PFSK-1 (cell line): ENCODE measurements at regions not wholly inside any gene's neighbourhood (a gene's known extent, or its start where the extent isn't known, plus 50 kb on each side); places are given as distances from the start of the nearest gene placed in this dataset.

Experiments
- FOXP2 ChIP-seq: optimal IDR thresholded peaks from 2 replicates; pipeline ENCODE3; 2011; ENCODE audit warnings: borderline replicate concordance, control low read depth, inconsistent platforms; ENCODE audit not compliant: insufficient read depth; ENCODE audit errors: extremely low read length, extremely low read depth
- POLR2AphosphoS5 ChIP-seq: IDR thresholded peaks from 2 replicates; pipeline ENCODE4 v1.6.1; 2012; ENCODE audit warnings: low read depth, mild to moderate bottlenecking, control low read depth, low read length, moderate library complexity
- REST ChIP-seq, 2 experiments: IDR thresholded peaks; 2 replicates each; pipeline versions ENCODE4 v1.6.1 to v1.8.0; 2011 to 2012; ENCODE audit warnings: low read depth in 2 of 2, low read length in 2 of 2, control low read depth in 1 of 2, inconsistent platforms in 1 of 2, mild to moderate bottlenecking in 1 of 2, moderate library complexity in 1 of 2; ENCODE audit not compliant: insufficient read depth in 1 of 2
- SIN3A ChIP-seq: IDR thresholded peaks from 2 replicates; pipeline ENCODE4 v1.6.1; 2012; ENCODE audit warnings: mild to moderate bottlenecking, low read length, moderate library complexity, borderline replicate concordance; ENCODE audit not compliant: insufficient read depth
- TAF1 ChIP-seq: IDR thresholded peaks from 2 replicates; pipeline ENCODE4 v1.6.1; 2012; ENCODE audit warnings: low read length, control low read depth, borderline replicate concordance; ENCODE audit not compliant: insufficient read depth

GRCh38 chr16:73265124-73265837 is 217.4 kb upstream of the ZFHX3 start:
- no peak for TF ChIP-seq SIN3A
- TF ChIP-seq REST (IDR thresholded peaks at IDR 0.05; ENCODE audit: insufficient read depth in 1 of 2, low read depth in 2 of 2, low read length in 2 of 2), result no peak
- TF ChIP-seq POLR2AphosphoS5, result no peak
- TF ChIP-seq FOXP2, result no peak

- TF ChIP-seq REST (IDR thresholded peaks at IDR 0.05; ENCODE audit: insufficient read depth in 1 of 2, low read depth in 2 of 2, low read length in 2 of 2), result no peak
- no peak for TF ChIP-seq TAF1
- no peak for TF ChIP-seq POLR2AphosphoS5
- TF ChIP-seq SIN3A, result no peak
Observed at GRCh38 chr16:73262931-73263330, 215.0 kb upstream of the ZFHX3 start.

- TF ChIP-seq SIN3A (no peak), REST (IDR thresholded peaks at IDR 0.05; ENCODE audit: insufficient read depth in 1 of 2, low read depth in 2 of 2, low read length in 2 of 2) (no peak), TAF1 (no peak), FOXP2 (no peak), POLR2AphosphoS5 (no peak)
Observed at GRCh38 chr16:73255031-73255430, 207.1 kb upstream of the ZFHX3 start.

GRCh38 chr16:73253922-73254480 is 206.1 kb upstream of the ZFHX3 start:
- TF ChIP-seq POLR2AphosphoS5, result no peak
- no peak for TF ChIP-seq SIN3A
- TF ChIP-seq REST (IDR thresholded peaks at IDR 0.05; ENCODE audit: insufficient read depth in 1 of 2, low read depth in 2 of 2, low read length in 2 of 2), result no peak
- TF ChIP-seq TAF1, result no peak
- TF ChIP-seq FOXP2, result no peak
